Suprapubic skin (tissue), 4 donors: ENCODE measurements at regions not wholly inside any gene's neighbourhood (a gene's known extent, or its start where the extent isn't known, plus 50 kb on each side); places are given as distances from the start of the nearest gene placed in this dataset.
A peak's percentile ranks its signal among the peaks of the same experiment; 100 is the strongest.

ENCODE experiments used
- DNase-seq, 2 donors: peaks; one replicate each; pipeline ENCODE4 v3.0.0-alpha.2; 2019; ENCODE audit warnings: low spot score in 2 of 2
- H3K27ac ChIP-seq: fragments of 200-600 bp; sonication (generic); one replicate; pipeline ENCODE4 v1.5.1; 2019
- H3K27me3 ChIP-seq: fragments of 200-600 bp; sonication (generic); one replicate; pipeline ENCODE4 v1.5.1; 2019
- H3K36me3 ChIP-seq: fragments of 200-600 bp; sonication (generic); one replicate; pipeline ENCODE4 v1.5.1; 2019
- H3K4me1 ChIP-seq: fragments of 200-600 bp; sonication (generic); one replicate; pipeline ENCODE4 v1.5.1; 2019
- H3K4me3 ChIP-seq: fragments of 200-600 bp; sonication (generic); one replicate; pipeline ENCODE4 v1.5.1; 2019; ENCODE audit warnings: mild to moderate bottlenecking
- H3K9me3 ChIP-seq: fragments of 200-600 bp; sonication (generic); one replicate; pipeline ENCODE4 v1.5.1; 2019
- EP300 ChIP-seq: sonication (generic); formaldehyde crosslinking; IDR thresholded peaks from one replicate; pipeline ENCODE4 v1.6.1; 2017; ENCODE audit warnings: antibody characterized with exemption
- POLR2A ChIP-seq, 2 donors: fragments of 450-650 bp; IDR thresholded peaks; one replicate each; pipeline ENCODE4 v1.6.1; 2017; ENCODE audit warnings: antibody characterized with exemption in 2 of 2, mild to moderate bottlenecking in 2 of 2, moderate library complexity in 2 of 2
- POLR2AphosphoS5 ChIP-seq, 3 donors: sonication (generic); formaldehyde crosslinking; IDR thresholded peaks; one replicate each; pipeline ENCODE4 v1.6.1; 2017; ENCODE audit warnings: antibody characterized with exemption in 3 of 3
- WGBS: methylation state at CpG from one replicate; pipeline ENCODE4 v1.1.5; 2018; 5-methylcytosine and 5-hydroxymethylcytosine counted together
- TF ChIP-seq, protein P1 (sequence below), 2 donors: fragments of 200-600 bp in 1 of 2; fragments of 450-650 bp in 1 of 2; sonication (generic) in 1 of 2; IDR thresholded peaks; one replicate each; pipeline ENCODE4 v1.5.1; 2016 to 2019; ENCODE audit warnings: antibody characterized with exemption in 2 of 2, mild to moderate bottlenecking in 1 of 2, moderate library complexity in 1 of 2

DNA sequence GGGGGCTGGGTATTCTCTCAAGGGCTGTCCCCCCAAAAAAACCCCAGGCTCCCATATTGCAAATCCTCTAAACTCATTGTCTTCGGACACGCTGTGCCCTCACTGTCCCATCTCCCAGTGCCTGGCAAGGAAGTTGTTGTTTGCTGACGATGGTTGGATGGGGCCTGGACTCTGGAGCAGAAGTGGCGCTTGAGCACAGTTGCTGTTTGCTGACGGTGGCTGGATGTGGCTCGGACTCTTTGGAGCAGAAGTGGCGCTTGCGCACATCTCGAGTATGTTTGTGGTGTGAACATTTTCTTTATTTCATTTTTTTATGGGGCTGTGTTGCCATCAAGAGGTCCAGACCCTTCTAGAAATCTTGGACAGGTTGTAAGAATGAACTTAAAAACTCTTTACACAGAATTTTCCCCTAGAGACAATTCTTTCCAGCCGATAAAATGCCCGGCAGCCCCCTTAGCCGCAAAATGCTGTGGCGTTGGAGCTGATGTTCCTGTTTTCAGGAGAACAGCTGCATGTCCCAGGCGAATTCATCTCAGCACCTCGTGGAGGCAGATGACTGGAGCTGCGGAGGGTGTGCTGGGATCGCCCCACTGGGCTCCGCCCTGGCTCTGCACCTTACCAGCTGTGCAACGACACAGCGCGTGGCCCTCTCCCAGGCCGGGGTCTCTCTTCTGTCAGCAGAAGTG, 1167.4 kb downstream of the BRD1 start:
- no peaks in the 10 kb centered on the region for H3K27me3 ChIP-seq

DNA sequence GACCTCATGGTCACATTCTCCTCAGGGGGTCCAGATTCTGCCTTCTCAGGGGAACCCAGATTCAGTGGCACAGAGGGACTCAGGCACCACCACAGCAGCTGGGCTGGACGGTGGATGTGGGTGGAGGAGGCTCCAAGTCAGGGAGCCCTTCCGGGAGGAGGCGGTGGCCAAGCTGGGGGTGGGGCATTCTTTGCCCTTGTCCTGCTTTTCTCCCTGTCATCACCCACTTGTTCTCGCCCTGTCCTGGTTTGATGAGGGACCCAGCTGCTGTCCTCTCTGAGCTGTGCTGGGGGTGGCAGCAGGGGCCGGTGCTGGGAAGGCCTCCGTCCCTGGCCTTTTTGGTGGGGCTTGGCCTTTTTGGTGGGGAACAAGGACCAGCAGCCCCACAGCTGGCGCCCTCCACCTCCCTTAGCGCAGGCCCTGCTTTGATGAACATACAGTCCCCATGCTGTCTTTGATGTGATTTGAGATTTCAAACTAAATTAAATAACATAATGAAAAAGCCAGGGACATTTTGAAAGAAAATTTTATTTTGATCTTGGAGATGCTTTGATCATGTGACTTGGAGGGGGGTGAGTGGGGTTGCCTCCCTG, 1168.2 kb downstream of the BRD1 start:
- 89% methylated on average over 5 of the region's 8 CpGs for WGBS
- H3K27ac ChIP-seq: peak overlapping the region; percentile 23
- TF ChIP-seq POLR2A (IDR thresholded peaks at IDR 0.05): no peak
- TF ChIP-seq, protein P1, sequence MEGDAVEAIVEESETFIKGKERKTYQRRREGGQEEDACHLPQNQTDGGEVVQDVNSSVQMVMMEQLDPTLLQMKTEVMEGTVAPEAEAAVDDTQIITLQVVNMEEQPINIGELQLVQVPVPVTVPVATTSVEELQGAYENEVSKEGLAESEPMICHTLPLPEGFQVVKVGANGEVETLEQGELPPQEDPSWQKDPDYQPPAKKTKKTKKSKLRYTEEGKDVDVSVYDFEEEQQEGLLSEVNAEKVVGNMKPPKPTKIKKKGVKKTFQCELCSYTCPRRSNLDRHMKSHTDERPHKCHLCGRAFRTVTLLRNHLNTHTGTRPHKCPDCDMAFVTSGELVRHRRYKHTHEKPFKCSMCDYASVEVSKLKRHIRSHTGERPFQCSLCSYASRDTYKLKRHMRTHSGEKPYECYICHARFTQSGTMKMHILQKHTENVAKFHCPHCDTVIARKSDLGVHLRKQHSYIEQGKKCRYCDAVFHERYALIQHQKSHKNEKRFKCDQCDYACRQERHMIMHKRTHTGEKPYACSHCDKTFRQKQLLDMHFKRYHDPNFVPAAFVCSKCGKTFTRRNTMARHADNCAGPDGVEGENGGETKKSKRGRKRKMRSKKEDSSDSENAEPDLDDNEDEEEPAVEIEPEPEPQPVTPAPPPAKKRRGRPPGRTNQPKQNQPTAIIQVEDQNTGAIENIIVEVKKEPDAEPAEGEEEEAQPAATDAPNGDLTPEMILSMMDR (IDR thresholded peaks at IDR 0.05): no peak
- no peak for TF ChIP-seq POLR2AphosphoS5 (IDR thresholded peaks at IDR 0.05)
- no peak for TF ChIP-seq EP300
- no peak overlapping the region for H3K4me3 ChIP-seq
- no peaks in the 10 kb centered on the region for H3K27me3 ChIP-seq
- peaks cover 4% of the 10 kb centered on the region for H3K9me3 ChIP-seq
- H3K36me3 ChIP-seq: no peaks in the 10 kb centered on the region
- H3K4me1 ChIP-seq: peaks cover 8% of the 10 kb centered on the region
- no peak for DNase-seq

More for the DNA sequence above, 1167.4 kb downstream of the BRD1 start:
- no peak overlapping the region for H3K4me3 ChIP-seq
- H3K4me1 ChIP-seq: peaks cover 8% of the 10 kb centered on the region
- 55% methylated on average over 18 of the region's 22 CpGs for WGBS
- H3K27ac ChIP-seq: peak overlapping the region; percentile 23
- no peaks in the 10 kb centered on the region for H3K36me3 ChIP-seq
- peaks cover 4% of the 10 kb centered on the region for H3K9me3 ChIP-seq
- DNase-seq: no peak
- TF ChIP-seq POLR2A (IDR thresholded peaks at IDR 0.05) (no peak), POLR2AphosphoS5 (IDR thresholded peaks at IDR 0.05) (no peak), EP300 (no peak)
- TF ChIP-seq, protein P1 (IDR thresholded peaks at IDR 0.05): no peak

DNA sequence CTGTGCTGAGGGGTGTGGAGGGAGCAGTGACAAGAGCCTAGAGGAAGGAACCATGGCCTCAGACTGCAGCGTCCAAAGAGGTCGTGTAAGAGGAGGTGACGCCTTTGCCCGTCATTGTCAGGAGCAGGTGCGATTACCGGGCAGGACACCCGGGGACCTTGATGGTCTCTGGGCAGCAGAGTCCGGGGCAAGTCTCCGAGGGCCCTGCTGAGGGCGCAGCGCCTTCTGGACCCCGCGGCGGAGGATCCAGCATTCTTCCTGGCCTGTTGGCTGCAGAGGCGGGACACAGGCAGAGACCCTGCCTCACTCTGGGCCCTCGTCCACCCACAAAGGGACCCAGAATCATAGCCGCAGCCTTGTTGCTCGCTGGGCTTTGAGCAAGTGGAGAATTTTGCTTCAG, 1168.8 kb downstream of the BRD1 start:
- no peak overlapping the region for H3K4me3 ChIP-seq
- no peaks in the 10 kb centered on the region for H3K36me3 ChIP-seq
- WGBS: 98% methylated on average over 14 of the region's 18 CpGs
- peaks cover 13% of the 10 kb centered on the region for H3K4me1 ChIP-seq
- TF ChIP-seq POLR2AphosphoS5 (IDR thresholded peaks at IDR 0.05): no peak
- no peak for TF ChIP-seq POLR2A (IDR thresholded peaks at IDR 0.05)
- no peak for TF ChIP-seq EP300
- TF ChIP-seq, protein P1 (IDR thresholded peaks at IDR 0.05): no peak
- peaks cover 2% of the 10 kb centered on the region for H3K9me3 ChIP-seq
- H3K27me3 ChIP-seq: peaks cover 4% of the 10 kb centered on the region
- DNase-seq: no peak
- H3K27ac ChIP-seq: no peak overlapping the region

DNA sequence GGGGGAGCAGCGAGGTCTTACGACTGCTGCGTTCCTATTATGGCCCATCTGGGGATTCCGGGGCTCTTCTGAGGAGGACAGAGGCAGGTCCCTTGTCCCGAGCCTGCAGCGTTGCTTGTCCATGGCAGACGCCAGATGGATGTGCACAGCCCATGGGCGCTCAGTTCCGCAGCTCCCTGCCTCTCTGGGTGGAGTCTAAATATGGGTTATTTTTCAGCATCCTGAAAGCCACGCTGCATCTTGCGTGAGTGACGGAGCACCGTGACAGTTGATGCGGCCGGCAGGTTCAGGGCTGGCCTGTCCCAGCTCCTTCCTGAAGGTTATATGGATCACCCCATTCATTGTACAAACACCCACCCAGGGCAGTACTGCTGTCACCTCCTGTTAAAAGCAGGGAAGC, 1169.4 kb downstream of the BRD1 start:
- WGBS: 93% methylated on average over 9 of the region's 15 CpGs
- Histone ChIP-seq H3K27me3 (peaks cover 4% of the 10 kb centered on the region), H3K4me3 (no peak overlapping the region), H3K36me3 (no peaks in the 10 kb centered on the region), H3K27ac (no peak overlapping the region), H3K9me3 (no peaks in the 10 kb centered on the region), H3K4me1 (peaks cover 13% of the 10 kb centered on the region)
- no peak for TF ChIP-seq EP300
- TF ChIP-seq, protein P1 (IDR thresholded peaks at IDR 0.05): no peak
- no peak for TF ChIP-seq POLR2A (IDR thresholded peaks at IDR 0.05)
- no peak for TF ChIP-seq POLR2AphosphoS5 (IDR thresholded peaks at IDR 0.05)
- DNase-seq: no peak

DNA sequence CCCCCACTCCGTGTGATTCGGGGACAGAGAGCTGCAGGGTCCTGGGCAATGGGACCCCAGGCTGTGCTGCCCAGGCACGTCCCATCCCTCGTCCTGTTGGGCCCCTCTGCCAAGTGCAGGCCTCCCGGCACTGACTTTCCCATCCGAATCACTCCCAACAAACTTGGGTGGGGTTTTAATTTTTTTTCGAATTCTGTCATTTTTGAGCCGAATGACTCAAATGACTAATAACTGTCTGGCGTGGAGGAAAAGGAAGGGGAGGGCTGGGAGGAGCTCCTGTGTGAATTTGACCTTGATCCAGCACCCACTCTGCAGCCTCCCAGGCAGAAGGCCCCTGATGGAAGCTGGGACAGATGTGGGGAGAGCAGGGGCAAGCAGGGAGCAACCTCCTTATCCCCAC, 1173.2 kb downstream of the BRD1 start:
- 49% methylated on average over 7 of the region's 9 CpGs for WGBS
- TF ChIP-seq POLR2A (IDR thresholded peaks at IDR 0.05) (no peak), POLR2AphosphoS5 (IDR thresholded peaks at IDR 0.05) (no peak), EP300 (no peak)
- TF ChIP-seq, protein P1 (IDR thresholded peaks at IDR 0.05): no peak

More for the DNA sequence above, 1173.2 kb downstream of the BRD1 start:
- DNase-seq: no peak
- H3K9me3 ChIP-seq: no peaks in the 10 kb centered on the region
- peaks cover 9% of the 10 kb centered on the region for H3K4me1 ChIP-seq
- H3K27me3 ChIP-seq: peaks cover 4% of the 10 kb centered on the region
- no peak overlapping the region for H3K4me3 ChIP-seq
- H3K27ac ChIP-seq: peak overlapping the region; percentile 84
- H3K36me3 ChIP-seq: no peaks in the 10 kb centered on the region
